GM18868 (cell line): ENCODE measurements at regions not wholly inside any gene's neighbourhood (a gene's known extent, or its start where the extent isn't known, plus 50 kb on each side); places are given as distances from the start of the nearest gene placed in this dataset.

ENCODE experiments used
- ATAC-seq: cut with Tn5 transposase; IDR thresholded peaks from one replicate; pipeline ENCODE4 v1.9.1; 2021; ENCODE audit warnings: mild to moderate bottlenecking, moderate library complexity; ENCODE audit not compliant: unreplicated experiment

GRCh38 chr4:14807856-14808255 lies 194.4 kb upstream of the CPEB2 start:
- peak; percentile 55 for ATAC-seq

- no peak for ATAC-seq
Measured at GRCh38 chr4:14809203-14809602, 193.1 kb upstream of the CPEB2 start.

GRCh38 chr4:14810121-14810520 lies 192.2 kb upstream of the CPEB2 start:
- no peak for ATAC-seq

- no peak for ATAC-seq
Measured at GRCh38 chr4:14810568-14810967, 191.7 kb upstream of the CPEB2 start.

GRCh38 chr4:14812101-14812500 lies 190.2 kb upstream of the CPEB2 start:
- no peak for ATAC-seq

GRCh38 chr4:14816623-14817261 lies 185.5 kb upstream of the CPEB2 start:
- no peak for ATAC-seq

- no peak for ATAC-seq
Measured at GRCh38 chr4:14824189-14824588, 178.1 kb upstream of the CPEB2 start.

- no peak for ATAC-seq
Measured at GRCh38 chr4:14827111-14827510, 175.2 kb upstream of the CPEB2 start.

GRCh38 chr4:14829795-14830194 lies 172.5 kb upstream of the CPEB2 start:
- no peak for ATAC-seq

GRCh38 chr4:14831416-14831815 lies 170.9 kb upstream of the CPEB2 start:
- ATAC-seq: no peak

GRCh38 chr4:14833053-14833452 lies 169.2 kb upstream of the CPEB2 start:
- no peak for ATAC-seq

- no peak for ATAC-seq
Measured at GRCh38 chr4:14834382-14834781, 167.9 kb upstream of the CPEB2 start.

- ATAC-seq: no peak
Measured at GRCh38 chr4:14835288-14835687, 167.0 kb upstream of the CPEB2 start.

GRCh38 chr4:14835708-14836425 lies 166.4 kb upstream of the CPEB2 start:
- ATAC-seq: no peak

- peak; percentile 61 for ATAC-seq
Measured at GRCh38 chr4:14837860-14838259, 164.4 kb upstream of the CPEB2 start.

- no peak for ATAC-seq
Measured at GRCh38 chr4:14841801-14842768, 160.2 kb upstream of the CPEB2 start.

- no peak for ATAC-seq
Measured at GRCh38 chr4:14842964-14843630, 159.2 kb upstream of the CPEB2 start.

- peak; percentile 40 for ATAC-seq
Measured at GRCh38 chr4:14844061-14844460, 158.2 kb upstream of the CPEB2 start.

- no peak for ATAC-seq
Measured at GRCh38 chr4:14848229-14848628, 154.1 kb upstream of the CPEB2 start.

GRCh38 chr4:14850455-14851097 lies 151.7 kb upstream of the CPEB2 start:
- no peak for ATAC-seq
